ENCODE measurements at regions not wholly inside any gene's neighbourhood (a gene's known extent, or its start where the extent isn't known, plus 50 kb on each side); places are given as distances from the start of the nearest gene placed in this dataset.

DNA sequence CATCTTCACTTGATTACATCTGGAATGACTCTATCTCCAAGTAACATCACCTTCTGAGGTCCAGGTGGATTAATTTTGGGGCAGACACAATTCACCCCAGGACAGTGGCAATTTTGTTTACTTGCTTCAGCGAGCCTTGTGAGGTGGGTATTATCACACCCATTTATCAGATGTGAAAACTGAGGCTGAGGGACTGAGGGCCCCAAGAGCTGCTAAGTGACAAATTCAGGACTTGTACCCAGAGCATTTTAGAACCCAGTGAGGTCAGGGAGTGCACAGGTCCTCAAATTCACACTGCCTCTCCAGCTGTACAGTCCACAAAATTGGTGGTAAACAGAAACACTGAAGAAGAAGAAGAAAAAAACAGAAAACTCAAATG is 125.2 kb upstream of the PMEPA1 start:
- TF ChIP-seq, protein P1, sequence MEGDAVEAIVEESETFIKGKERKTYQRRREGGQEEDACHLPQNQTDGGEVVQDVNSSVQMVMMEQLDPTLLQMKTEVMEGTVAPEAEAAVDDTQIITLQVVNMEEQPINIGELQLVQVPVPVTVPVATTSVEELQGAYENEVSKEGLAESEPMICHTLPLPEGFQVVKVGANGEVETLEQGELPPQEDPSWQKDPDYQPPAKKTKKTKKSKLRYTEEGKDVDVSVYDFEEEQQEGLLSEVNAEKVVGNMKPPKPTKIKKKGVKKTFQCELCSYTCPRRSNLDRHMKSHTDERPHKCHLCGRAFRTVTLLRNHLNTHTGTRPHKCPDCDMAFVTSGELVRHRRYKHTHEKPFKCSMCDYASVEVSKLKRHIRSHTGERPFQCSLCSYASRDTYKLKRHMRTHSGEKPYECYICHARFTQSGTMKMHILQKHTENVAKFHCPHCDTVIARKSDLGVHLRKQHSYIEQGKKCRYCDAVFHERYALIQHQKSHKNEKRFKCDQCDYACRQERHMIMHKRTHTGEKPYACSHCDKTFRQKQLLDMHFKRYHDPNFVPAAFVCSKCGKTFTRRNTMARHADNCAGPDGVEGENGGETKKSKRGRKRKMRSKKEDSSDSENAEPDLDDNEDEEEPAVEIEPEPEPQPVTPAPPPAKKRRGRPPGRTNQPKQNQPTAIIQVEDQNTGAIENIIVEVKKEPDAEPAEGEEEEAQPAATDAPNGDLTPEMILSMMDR (IDR thresholded peaks at IDR 0.05; ENCODE audit: low read depth, low read length), result no peak
- TF ChIP-seq POLR2A (IDR thresholded peaks at IDR 0.05; ENCODE audit: extremely low read depth, insufficient read length), result no peak
- TF ChIP-seq MYC (IDR thresholded peaks at IDR 0.05; ENCODE audit: low read depth, low read length), result no peak
- TF ChIP-seq, protein P2, sequence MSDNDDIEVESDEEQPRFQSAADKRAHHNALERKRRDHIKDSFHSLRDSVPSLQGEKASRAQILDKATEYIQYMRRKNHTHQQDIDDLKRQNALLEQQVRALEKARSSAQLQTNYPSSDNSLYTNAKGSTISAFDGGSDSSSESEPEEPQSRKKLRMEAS (IDR thresholded peaks at IDR 0.05; ENCODE audit: low read depth, low read length), result no peak

Data from NB4 (cell line).